Body of pancreas (tissue), 4 donors: ENCODE measurements at regions not wholly inside any gene's neighbourhood (a gene's known extent, or its start where the extent isn't known, plus 50 kb on each side); places are given as distances from the start of the nearest gene placed in this dataset.

Experiments
- ATAC-seq: fragments of 150-250 bp; one replicate; pipeline ENCODE4 v1.9.1; 2016
- DNase-seq, 4 donors: peaks; one replicate each; pipeline ENCODE4 v3.0.0-alpha.2; 2019
- H3K27ac ChIP-seq, 4 donors: fragments of 200-600 bp; sonication (generic); 1 replicate in 3 of 4; 2 replicates in 1 of 4; pipeline versions ENCODE4 v1.5.1 to v1.6.1; 2016 to 2019; ENCODE audit warnings: mild to moderate bottlenecking in 1 of 4, mixed read lengths in 1 of 4, moderate library complexity in 1 of 4
- H3K27me3 ChIP-seq, 2 donors: fragments of 200-600 bp; sonication (generic); one replicate each; pipeline ENCODE4 v1.6.0; 2016; ENCODE audit warnings: mild to moderate bottlenecking in 1 of 2
- H3K36me3 ChIP-seq, 2 donors: fragments of 200-600 bp; sonication (generic); replicated peaks in 1 of 2; 2 replicates each; pipeline ENCODE4 v1.5.1; 2016; ENCODE audit warnings: low read depth in 2 of 2; ENCODE audit not compliant: insufficient read depth in 1 of 2
- H3K4me1 ChIP-seq: fragments of 200-600 bp; sonication (generic); one replicate; pipeline ENCODE4 v1.6.0; 2016
- H3K4me3 ChIP-seq, 2 donors: fragments of 200-600 bp; sonication (generic); 1 replicate in 1 of 2; 2 replicates in 1 of 2; pipeline ENCODE4 v1.5.1; 2016 to 2019
- H3K9me3 ChIP-seq, 3 donors: fragments of 200-600 bp; sonication (generic); 1 replicate in 2 of 3; 2 replicates in 1 of 3; pipeline ENCODE4 v1.5.1; 2016
- POLR2A ChIP-seq, 3 donors: fragments of 450-650 bp; IDR thresholded peaks; one replicate each; pipeline ENCODE4 v1.6.1; 2016; ENCODE audit warnings: antibody characterized with exemption in 3 of 3, mild to moderate bottlenecking in 2 of 3
- WGBS, 2 donors: methylation state at CpG; one replicate each; pipeline ENCODE4 v1.1.5; 2017; 5-methylcytosine and 5-hydroxymethylcytosine counted together
- intact Hi-C: fragments of 100-400 bp; cut with DNase I; formaldehyde crosslinking; loops from one replicate; pipeline ENCODE4 v1.15.1; 2023
- TF ChIP-seq, protein P1 (sequence below), 7 experiments: fragments of 450-650 bp in 4 of 7; fragments of 200-600 bp in 3 of 7; sonication (generic) in 3 of 7; IDR thresholded peaks; one replicate each; pipeline ENCODE4 v1.5.1; 2016 to 2019; ENCODE audit warnings: antibody characterized with exemption in 7 of 7

DNA sequence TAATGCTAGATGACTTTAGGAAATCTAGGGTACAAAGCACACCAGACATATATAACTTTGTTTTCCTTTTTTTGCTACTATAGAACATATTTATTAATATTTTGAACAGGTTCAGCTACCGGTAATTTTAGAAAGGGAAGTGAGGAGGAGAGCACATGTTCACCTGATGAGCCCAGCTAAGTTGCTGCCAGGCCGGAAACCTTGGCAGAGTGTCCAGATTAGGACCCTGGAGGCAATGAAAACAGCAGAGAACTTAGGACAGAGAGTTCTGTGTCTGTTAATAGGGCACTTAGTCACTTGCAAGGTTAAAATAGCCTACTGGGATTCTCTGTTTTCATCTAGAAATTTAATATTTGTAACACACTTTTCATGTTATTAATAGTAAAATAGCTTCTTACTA lies 348.9 kb upstream of the CPEB2 start:
- no peak for TF ChIP-seq POLR2A (IDR thresholded peaks at IDR 0.05)
- TF ChIP-seq, protein P1, sequence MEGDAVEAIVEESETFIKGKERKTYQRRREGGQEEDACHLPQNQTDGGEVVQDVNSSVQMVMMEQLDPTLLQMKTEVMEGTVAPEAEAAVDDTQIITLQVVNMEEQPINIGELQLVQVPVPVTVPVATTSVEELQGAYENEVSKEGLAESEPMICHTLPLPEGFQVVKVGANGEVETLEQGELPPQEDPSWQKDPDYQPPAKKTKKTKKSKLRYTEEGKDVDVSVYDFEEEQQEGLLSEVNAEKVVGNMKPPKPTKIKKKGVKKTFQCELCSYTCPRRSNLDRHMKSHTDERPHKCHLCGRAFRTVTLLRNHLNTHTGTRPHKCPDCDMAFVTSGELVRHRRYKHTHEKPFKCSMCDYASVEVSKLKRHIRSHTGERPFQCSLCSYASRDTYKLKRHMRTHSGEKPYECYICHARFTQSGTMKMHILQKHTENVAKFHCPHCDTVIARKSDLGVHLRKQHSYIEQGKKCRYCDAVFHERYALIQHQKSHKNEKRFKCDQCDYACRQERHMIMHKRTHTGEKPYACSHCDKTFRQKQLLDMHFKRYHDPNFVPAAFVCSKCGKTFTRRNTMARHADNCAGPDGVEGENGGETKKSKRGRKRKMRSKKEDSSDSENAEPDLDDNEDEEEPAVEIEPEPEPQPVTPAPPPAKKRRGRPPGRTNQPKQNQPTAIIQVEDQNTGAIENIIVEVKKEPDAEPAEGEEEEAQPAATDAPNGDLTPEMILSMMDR (IDR thresholded peaks at IDR 0.05): no peak
- no peaks in the 10 kb centered on the region for H3K36me3 ChIP-seq
- no peaks in the 10 kb centered on the region for H3K27me3 ChIP-seq
- DNase-seq (no peak), ATAC-seq (no peak)
- H3K4me1 ChIP-seq: no peaks in the 10 kb centered on the region
- no peak overlapping the region for H3K4me3 ChIP-seq
- intact Hi-C loops: no loop called here
- H3K9me3 ChIP-seq: no peaks in the 10 kb centered on the region
- WGBS, 2 donors: 77 to 87% methylated on average over 2 of the region's 2 CpGs
- no peak overlapping the region for H3K27ac ChIP-seq

DNA sequence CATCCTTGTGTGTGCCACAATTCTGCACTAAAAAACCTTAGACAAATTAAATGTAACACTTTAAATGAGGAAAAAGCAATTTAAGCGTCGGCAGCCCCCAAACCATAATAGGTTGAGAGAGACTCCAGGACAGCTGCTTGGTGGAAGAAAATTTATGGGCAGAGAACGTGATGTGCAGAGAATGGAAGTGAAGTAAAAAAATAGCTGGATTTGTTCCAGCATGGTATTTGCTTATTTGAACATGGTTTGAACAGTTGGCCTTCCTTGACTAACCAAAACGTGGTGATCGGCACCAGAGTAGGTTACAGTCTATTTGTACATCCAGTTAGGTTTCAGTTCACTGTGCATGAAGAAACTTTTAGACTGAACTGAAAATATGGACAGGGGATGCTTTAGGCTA lies 343.0 kb upstream of the CPEB2 start:
- H3K27ac ChIP-seq: no peak overlapping the region
- H3K27me3 ChIP-seq: no peaks in the 10 kb centered on the region
- H3K4me1 ChIP-seq: no peaks in the 10 kb centered on the region
- WGBS, 2 donors: 54 to 61% methylated on average over 5 of the region's 5 CpGs
- H3K36me3 ChIP-seq: no peaks in the 10 kb centered on the region
- TF ChIP-seq, protein P1 (IDR thresholded peaks at IDR 0.05): no peak
- no peak for TF ChIP-seq POLR2A (IDR thresholded peaks at IDR 0.05)
- ATAC-seq (no peak), DNase-seq (no peak)
- intact Hi-C loops: no loop called here
- no peaks in the 10 kb centered on the region for H3K9me3 ChIP-seq
- H3K4me3 ChIP-seq: no peak overlapping the region

DNA sequence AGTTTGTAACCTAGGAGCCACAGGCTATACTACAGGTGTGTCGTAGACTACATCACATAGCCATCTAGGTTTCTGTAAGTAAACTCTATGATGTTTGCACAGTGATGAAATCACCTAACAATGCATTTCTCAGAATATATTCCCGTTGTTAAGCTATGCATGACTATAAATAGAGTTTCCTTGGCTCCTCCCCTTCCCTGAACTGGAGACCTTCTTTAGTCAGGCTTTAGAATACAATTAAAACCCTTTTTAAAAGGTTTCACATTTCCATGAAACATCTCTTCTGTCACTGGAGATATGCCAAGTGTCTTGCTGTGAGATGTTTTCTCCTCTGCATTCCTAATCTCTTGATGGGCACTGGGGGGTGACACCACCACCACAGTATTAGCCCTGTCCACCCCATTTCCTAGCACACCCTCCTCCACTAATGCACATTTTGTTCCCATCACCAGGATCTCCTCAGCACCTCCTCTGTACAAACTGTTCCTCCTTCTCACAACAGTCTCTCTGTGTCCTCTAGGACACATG lies 334.6 kb upstream of the CPEB2 start:
- Histone ChIP-seq H3K27me3 (no peaks in the 10 kb centered on the region), H3K36me3 (no peaks in the 10 kb centered on the region), H3K9me3 (no peaks in the 10 kb centered on the region), H3K4me1 (no peaks in the 10 kb centered on the region), H3K27ac (no peak overlapping the region), H3K4me3 (no peak overlapping the region)
- TF ChIP-seq, protein P1 (IDR thresholded peaks at IDR 0.05): no peak
- no peak for TF ChIP-seq POLR2A (IDR thresholded peaks at IDR 0.05)
- 27 to 28% methylated on average over 2 of the region's 2 CpGs for WGBS, 2 donors
- intact Hi-C loops: no loop called here
- DNase-seq: no peak
- ATAC-seq: no peak

DNA sequence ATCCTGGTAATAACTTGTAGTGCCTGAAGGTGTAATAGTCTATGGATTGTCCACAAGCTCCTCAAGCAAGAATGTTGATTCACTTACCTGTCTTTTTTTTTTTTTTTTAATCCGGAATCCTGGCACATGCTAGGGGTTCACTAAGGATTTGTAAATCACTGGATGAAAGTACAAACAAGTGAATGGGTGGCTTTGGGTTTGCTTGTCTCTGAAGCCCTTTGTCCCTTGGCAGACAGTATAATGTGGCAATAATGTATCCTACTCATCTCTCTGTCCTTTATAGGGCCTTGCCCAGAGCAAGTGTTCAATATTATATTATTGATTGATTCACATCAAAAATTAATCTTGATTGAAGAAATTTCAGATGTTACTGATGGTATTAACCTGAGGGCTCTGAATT lies 334.0 kb upstream of the CPEB2 start:
- 57 to 59% methylated on average over 1 of the region's 1 CpG for WGBS, 2 donors
- ATAC-seq (no peak), DNase-seq (no peak)
- H3K36me3 ChIP-seq: no peaks in the 10 kb centered on the region
- H3K4me1 ChIP-seq: no peaks in the 10 kb centered on the region
- H3K27me3 ChIP-seq: no peaks in the 10 kb centered on the region
- intact Hi-C loops: no loop called here
- no peaks in the 10 kb centered on the region for H3K9me3 ChIP-seq
- no peak overlapping the region for H3K4me3 ChIP-seq
- H3K27ac ChIP-seq: no peak overlapping the region
- TF ChIP-seq POLR2A (IDR thresholded peaks at IDR 0.05): no peak
- TF ChIP-seq, protein P1 (IDR thresholded peaks at IDR 0.05): no peak

DNA sequence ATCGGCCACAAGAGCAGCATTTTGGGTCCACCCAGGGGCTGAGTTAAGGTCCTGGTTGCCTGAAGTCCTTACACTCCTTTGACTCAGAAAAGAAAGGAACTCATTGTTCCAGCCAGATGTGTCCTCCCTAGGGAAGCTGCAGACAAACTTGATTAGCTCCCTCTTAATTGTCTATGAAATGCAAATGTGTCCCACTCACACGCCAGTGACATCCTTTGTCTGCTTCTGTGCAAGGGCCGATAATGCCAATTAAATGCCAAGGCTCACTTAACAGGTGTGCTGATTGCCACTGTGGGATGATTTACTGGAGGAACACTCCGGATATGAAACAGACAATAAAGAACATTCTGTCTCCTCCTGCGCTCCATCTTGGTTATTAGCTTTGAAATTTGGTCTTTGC lies 332.9 kb upstream of the CPEB2 start:
- Histone ChIP-seq H3K4me1 (no peaks in the 10 kb centered on the region), H3K4me3 (no peak overlapping the region), H3K27me3 (no peaks in the 10 kb centered on the region), H3K9me3 (no peaks in the 10 kb centered on the region), H3K36me3 (no peaks in the 10 kb centered on the region), H3K27ac (no peak overlapping the region)
- DNase-seq: no peak
- TF ChIP-seq, protein P1 (IDR thresholded peaks at IDR 0.05): no peak
- TF ChIP-seq POLR2A (IDR thresholded peaks at IDR 0.05): no peak
- no peak for ATAC-seq
- 78 to 81% methylated on average over 5 of the region's 5 CpGs for WGBS, 2 donors
- intact Hi-C loops: no loop called here
